Esophagus muscularis mucosa (tissue), 4 donors: ENCODE measurements at regions not wholly inside any gene's neighbourhood (a gene's known extent, or its start where the extent isn't known, plus 50 kb on each side); places are given as distances from the start of the nearest gene placed in this dataset.

ENCODE experiments used
- DNase-seq: peaks from one replicate; pipeline ENCODE4 v3.0.0-alpha.2; 2017; ENCODE audit errors: extremely low spot score
- H3K27ac ChIP-seq, 4 donors: fragments of 200-600 bp; sonication (generic); replicated peaks in 1 of 4; 1 replicate in 3 of 4; 2 replicates in 1 of 4; pipeline ENCODE4 v1.5.1; 2016 to 2019; ENCODE audit warnings: mild to moderate bottlenecking in 1 of 4
- H3K27me3 ChIP-seq, 4 donors: fragments of 200-600 bp; sonication (generic); one replicate each; pipeline versions ENCODE4 v1.5.1 to v1.6.0; 2016 to 2019
- H3K36me3 ChIP-seq, 4 donors: fragments of 200-600 bp; sonication (generic); one replicate each; pipeline ENCODE4 v1.5.1; 2016 to 2019
- H3K4me1 ChIP-seq, 4 donors: fragments of 200-600 bp; sonication (generic); one replicate each; pipeline ENCODE4 v1.5.1; 2016 to 2019
- H3K4me3 ChIP-seq, 4 donors: fragments of 200-600 bp; sonication (generic); 1 replicate in 2 of 4; 2 replicates in 2 of 4; pipeline ENCODE4 v1.5.1; 2016 to 2019; ENCODE audit warnings: mild to moderate bottlenecking in 4 of 4, moderate library complexity in 1 of 4
- H3K9me3 ChIP-seq, 4 donors: fragments of 200-600 bp; sonication (generic); 1 replicate in 3 of 4; 2 replicates in 1 of 4; pipeline ENCODE4 v1.5.1; 2016 to 2019
- EP300 ChIP-seq: sonication (generic); formaldehyde crosslinking; IDR thresholded peaks from one replicate; pipeline ENCODE4 v1.6.1; 2017; ENCODE audit warnings: antibody characterized with exemption
- POLR2A ChIP-seq: fragments of 450-650 bp; IDR thresholded peaks from one replicate; pipeline ENCODE4 v1.6.1; 2017; ENCODE audit warnings: antibody characterized with exemption, moderate library complexity, mild to moderate bottlenecking, low read depth
- POLR2AphosphoS5 ChIP-seq, 2 donors: sonication (generic); formaldehyde crosslinking; IDR thresholded peaks; one replicate each; pipeline ENCODE4 v1.6.1; 2017; ENCODE audit warnings: antibody characterized with exemption in 2 of 2
- WGBS: methylation state at CpG from one replicate; pipeline ENCODE4 v1.1.5; 2018; 5-methylcytosine and 5-hydroxymethylcytosine counted together
- intact Hi-C: fragments of 100-400 bp; cut with DNase I; formaldehyde crosslinking; loops from one replicate; pipeline ENCODE4 v1.15.1; 2023
- TF ChIP-seq, protein P1 (sequence below), 3 experiments: fragments of 200-600 bp in 2 of 3; fragments of 450-650 bp in 1 of 3; sonication (generic) in 2 of 3; IDR thresholded peaks; one replicate each; pipeline ENCODE4 v1.5.1; 2017 to 2019; ENCODE audit warnings: antibody characterized with exemption in 3 of 3, mild to moderate bottlenecking in 2 of 3, moderate library complexity in 1 of 3

DNA sequence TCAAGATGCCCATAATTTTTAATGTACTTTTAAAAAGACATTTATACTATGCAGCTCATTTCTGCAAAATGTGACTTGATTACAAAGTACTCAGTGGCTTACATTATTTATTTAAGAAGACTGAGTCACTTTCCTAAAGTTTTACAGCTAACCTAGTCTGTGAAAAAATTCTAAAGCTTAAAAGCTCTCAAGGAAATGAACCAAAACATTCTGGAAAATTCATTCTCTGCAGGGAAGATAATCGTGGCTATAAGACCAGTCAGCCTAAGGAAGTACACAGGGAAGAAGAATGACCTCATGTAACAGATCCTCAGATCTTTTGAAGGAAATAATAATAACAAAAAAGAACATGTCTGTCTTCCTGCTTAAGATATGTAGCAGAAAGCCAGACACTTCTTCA lies 232.1 kb upstream of the STK17B start:
- H3K27me3 ChIP-seq, result no peaks in the 10 kb centered on the region
- no peak overlapping the region for H3K4me3 ChIP-seq
- intact Hi-C loops, result no loop called here
- no peaks in the 10 kb centered on the region for H3K36me3 ChIP-seq
- TF ChIP-seq POLR2AphosphoS5 (IDR thresholded peaks at IDR 0.05) (no peak), POLR2A (no peak), EP300 (no peak)
- TF ChIP-seq, protein P1, sequence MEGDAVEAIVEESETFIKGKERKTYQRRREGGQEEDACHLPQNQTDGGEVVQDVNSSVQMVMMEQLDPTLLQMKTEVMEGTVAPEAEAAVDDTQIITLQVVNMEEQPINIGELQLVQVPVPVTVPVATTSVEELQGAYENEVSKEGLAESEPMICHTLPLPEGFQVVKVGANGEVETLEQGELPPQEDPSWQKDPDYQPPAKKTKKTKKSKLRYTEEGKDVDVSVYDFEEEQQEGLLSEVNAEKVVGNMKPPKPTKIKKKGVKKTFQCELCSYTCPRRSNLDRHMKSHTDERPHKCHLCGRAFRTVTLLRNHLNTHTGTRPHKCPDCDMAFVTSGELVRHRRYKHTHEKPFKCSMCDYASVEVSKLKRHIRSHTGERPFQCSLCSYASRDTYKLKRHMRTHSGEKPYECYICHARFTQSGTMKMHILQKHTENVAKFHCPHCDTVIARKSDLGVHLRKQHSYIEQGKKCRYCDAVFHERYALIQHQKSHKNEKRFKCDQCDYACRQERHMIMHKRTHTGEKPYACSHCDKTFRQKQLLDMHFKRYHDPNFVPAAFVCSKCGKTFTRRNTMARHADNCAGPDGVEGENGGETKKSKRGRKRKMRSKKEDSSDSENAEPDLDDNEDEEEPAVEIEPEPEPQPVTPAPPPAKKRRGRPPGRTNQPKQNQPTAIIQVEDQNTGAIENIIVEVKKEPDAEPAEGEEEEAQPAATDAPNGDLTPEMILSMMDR (IDR thresholded peaks at IDR 0.05), result no peak
- no peak overlapping the region for H3K27ac ChIP-seq
- WGBS, result 14% methylated on average over 1 of the region's 1 CpG
- DNase-seq, result no peak
- peaks cover 20 to 26% (median 24%) of the 10 kb centered on the region in 4 donors for H3K4me1 ChIP-seq
- H3K9me3 ChIP-seq, result no peaks in the 10 kb centered on the region

DNA sequence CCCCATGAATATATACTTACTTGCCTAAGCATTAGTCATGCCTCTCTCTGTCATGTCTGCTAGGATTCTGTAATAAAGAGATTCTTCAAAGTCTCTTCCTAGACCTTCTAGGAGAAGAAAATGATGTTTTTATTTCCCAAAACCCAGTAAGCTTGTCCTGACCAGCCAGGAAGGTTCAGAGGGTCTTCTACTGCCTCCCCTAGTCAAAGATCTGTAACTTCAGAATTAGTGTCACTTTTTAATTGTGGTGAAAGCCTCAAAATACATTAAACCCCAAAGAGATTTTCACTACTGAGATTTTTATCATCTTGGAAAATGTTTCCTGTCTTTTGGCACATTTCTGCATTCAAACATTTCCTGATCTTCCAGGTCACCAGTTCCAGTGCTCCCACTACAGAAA lies 232.9 kb upstream of the STK17B start:
- no peaks in the 10 kb centered on the region for H3K27me3 ChIP-seq
- no peaks in the 10 kb centered on the region for H3K36me3 ChIP-seq
- intact Hi-C loops, result no loop called here
- no peak overlapping the region for H3K27ac ChIP-seq
- H3K4me1 ChIP-seq, result peaks cover 19 to 22% (median 21%) of the 10 kb centered on the region in 4 donors
- H3K4me3 ChIP-seq, result no peak overlapping the region
- H3K9me3 ChIP-seq, result no peaks in the 10 kb centered on the region
- TF ChIP-seq EP300 (no peak), POLR2AphosphoS5 (IDR thresholded peaks at IDR 0.05) (no peak)
- TF ChIP-seq, protein P1 (IDR thresholded peaks at IDR 0.05), result no peak
- DNase-seq, result no peak

DNA sequence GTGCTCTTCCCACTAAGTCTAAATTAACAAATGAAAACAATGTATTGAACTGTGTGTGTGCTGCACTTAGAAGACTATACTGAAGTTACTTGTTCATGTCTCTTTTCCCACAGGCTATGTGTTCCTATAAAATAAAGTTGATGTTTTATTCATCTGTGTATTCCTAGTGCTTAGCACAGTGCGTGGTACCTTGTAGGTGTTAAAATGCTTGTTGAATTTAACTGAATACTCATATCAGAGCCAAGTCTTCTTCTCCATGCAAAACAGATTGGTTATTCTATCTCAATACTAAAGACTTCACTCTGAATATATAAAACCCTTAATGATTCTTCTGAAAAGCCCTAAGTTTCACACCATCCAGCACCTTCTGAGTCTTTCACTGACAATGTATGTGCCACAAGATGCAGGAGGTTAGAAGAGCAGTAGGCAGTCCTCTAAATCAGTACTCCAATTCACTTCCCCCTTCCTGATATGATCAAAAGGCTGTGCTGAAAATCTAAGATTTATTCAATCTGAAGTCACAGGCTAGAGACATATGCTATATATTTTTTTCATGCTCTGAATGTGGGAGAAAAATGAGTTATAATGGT lies 231.7 kb upstream of the CCDC150 start:
- TF ChIP-seq POLR2AphosphoS5 (IDR thresholded peaks at IDR 0.05), result no peak
- no peak for TF ChIP-seq EP300
- TF ChIP-seq, protein P1 (IDR thresholded peaks at IDR 0.05), result no peak
- TF ChIP-seq POLR2A, result no peak
- H3K36me3 ChIP-seq, result no peaks in the 10 kb centered on the region
- intact Hi-C loops, result no loop called here
- peaks cover 8 to 17% (median 13%) of the 10 kb centered on the region in 4 donors for H3K4me1 ChIP-seq
- no peaks in the 10 kb centered on the region for H3K27me3 ChIP-seq
- H3K9me3 ChIP-seq, result no peaks in the 10 kb centered on the region
- H3K27ac ChIP-seq, result no peak overlapping the region
- no peak for DNase-seq
- no peak overlapping the region for H3K4me3 ChIP-seq
- WGBS, result 100% methylated on average over 1 of the region's 1 CpG

DNA sequence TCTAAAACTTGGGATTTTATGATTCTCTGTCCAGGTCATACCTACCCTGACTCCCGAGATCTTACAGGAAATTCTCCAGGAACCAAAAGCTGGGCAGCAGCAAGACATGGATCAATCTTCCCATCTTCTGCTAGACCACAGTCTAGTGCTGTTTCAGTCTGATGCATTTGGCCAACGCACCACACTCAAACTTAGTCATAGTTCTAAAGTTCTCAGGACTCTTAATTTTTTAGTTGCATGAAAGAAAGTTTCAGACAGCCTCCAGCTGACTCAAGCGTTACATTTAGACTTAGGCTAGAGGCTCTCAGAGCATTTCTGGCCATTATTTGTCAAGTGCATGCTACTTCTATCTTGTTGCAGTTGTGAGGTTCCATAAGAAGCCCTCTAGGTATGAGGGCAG lies 230.1 kb upstream of the CCDC150 start:
- TF ChIP-seq POLR2AphosphoS5 (IDR thresholded peaks at IDR 0.05) (no peak), EP300 (no peak), POLR2A (no peak)
- TF ChIP-seq, protein P1 (IDR thresholded peaks at IDR 0.05), result no peak
- intact Hi-C loops, result no loop called here
- Histone ChIP-seq H3K36me3 (no peaks in the 10 kb centered on the region), H3K4me1 (peaks cover 0 to 16% (median 5%) of the 10 kb centered on the region in 4 donors), H3K4me3 (no peak overlapping the region), H3K27me3 (no peaks in the 10 kb centered on the region), H3K27ac (no peak overlapping the region), H3K9me3 (no peaks in the 10 kb centered on the region)
- 87% methylated on average over 3 of the region's 3 CpGs for WGBS
- DNase-seq, result no peak

- Histone ChIP-seq H3K9me3 (no peaks in the 10 kb centered on the region), H3K4me3 (no peak overlapping the region), H3K4me1 (peaks cover 0 to 16% (median 5%) of the 10 kb centered on the region in 4 donors), H3K27ac (no peak overlapping the region), H3K36me3 (no peaks in the 10 kb centered on the region), H3K27me3 (no peaks in the 10 kb centered on the region)
- intact Hi-C loops, result no loop called here
- WGBS, result 81% methylated on average over 1 of the region's 1 CpG
- TF ChIP-seq POLR2AphosphoS5 (IDR thresholded peaks at IDR 0.05), result no peak
- TF ChIP-seq, protein P1 (IDR thresholded peaks at IDR 0.05), result no peak
- TF ChIP-seq POLR2A, result no peak
- TF ChIP-seq EP300, result no peak
- no peak for DNase-seq
Observed at GRCh38 chr2:196410008-196410407, 229.5 kb upstream of the CCDC150 start.
